SJCRH30 (cell line): ENCODE measurements at regions not wholly inside any gene's neighbourhood (a gene's known extent, or its start where the extent isn't known, plus 50 kb on each side); places are given as distances from the start of the nearest gene placed in this dataset.

Source experiments
- DNase-seq, 2 experiments: peaks; one replicate each; pipeline ENCODE4 v3.0.0-alpha.2; 2015 to 2020
- H3K27ac ChIP-seq: fragments of 250-450 bp; sonication (Bioruptor Pico); 2 replicates; pipeline ENCODE4 v1.5.1; 2020; ENCODE audit warnings: mild to moderate bottlenecking, moderate library complexity
- H3K27me3 ChIP-seq: fragments of 250-450 bp; sonication (Bioruptor Pico); 2 replicates; pipeline ENCODE4 v1.5.1; 2020; ENCODE audit warnings: mild to moderate bottlenecking, moderate library complexity
- H3K36me3 ChIP-seq: fragments of 250-450 bp; sonication (Bioruptor Pico); 2 replicates; pipeline ENCODE4 v1.5.1; 2020; ENCODE audit warnings: mild to moderate bottlenecking, moderate library complexity
- H3K4me1 ChIP-seq: fragments of 250-450 bp; sonication (Bioruptor Pico); 2 replicates; pipeline ENCODE4 v1.5.1; 2020; ENCODE audit warnings: mild to moderate bottlenecking, moderate library complexity
- H3K4me3 ChIP-seq: fragments of 250-450 bp; sonication (Bioruptor Pico); 2 replicates; pipeline ENCODE4 v1.5.1; 2020; ENCODE audit warnings: mild to moderate bottlenecking, moderate library complexity
- H3K9me3 ChIP-seq: fragments of 250-450 bp; sonication (Bioruptor Pico); replicated peaks from 2 replicates; pipeline ENCODE4 v1.5.1; 2020; ENCODE audit warnings: mild to moderate bottlenecking, moderate library complexity

DNA sequence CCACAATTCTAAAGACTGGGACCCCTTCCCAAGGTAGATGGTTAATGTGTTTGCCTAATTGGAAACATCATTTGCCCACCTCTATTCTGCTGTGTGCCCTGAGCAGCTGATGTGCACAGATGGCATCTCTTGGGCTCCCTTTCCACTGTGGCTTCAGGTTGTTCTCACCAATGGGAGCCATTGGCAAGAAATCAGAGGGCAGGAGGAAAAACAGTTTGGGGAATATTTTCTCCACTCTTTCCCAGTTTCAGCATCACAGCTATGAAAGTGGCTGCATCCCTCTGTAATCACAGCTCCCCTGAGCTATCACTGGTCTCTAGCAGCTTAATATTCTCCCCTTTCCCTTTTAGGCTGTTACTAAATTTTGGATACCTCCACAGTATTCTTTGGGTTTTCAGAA lies 911.6 kb upstream of the SEMA6A start:
- H3K36me3 ChIP-seq: no peaks in the 10 kb centered on the region
- no peak for DNase-seq
- H3K4me1 ChIP-seq: peaks cover 5% of the 10 kb centered on the region; the same call in 1 of the 2 replicates
- H3K9me3 ChIP-seq: 0 out of 2 replicates have a peak, but pooled peaks cover 3% of the 10 kb centered on the region
- H3K27ac ChIP-seq: no peak overlapping the region
- no peaks in the 10 kb centered on the region for H3K27me3 ChIP-seq
- H3K4me3 ChIP-seq: no peak overlapping the region

DNA sequence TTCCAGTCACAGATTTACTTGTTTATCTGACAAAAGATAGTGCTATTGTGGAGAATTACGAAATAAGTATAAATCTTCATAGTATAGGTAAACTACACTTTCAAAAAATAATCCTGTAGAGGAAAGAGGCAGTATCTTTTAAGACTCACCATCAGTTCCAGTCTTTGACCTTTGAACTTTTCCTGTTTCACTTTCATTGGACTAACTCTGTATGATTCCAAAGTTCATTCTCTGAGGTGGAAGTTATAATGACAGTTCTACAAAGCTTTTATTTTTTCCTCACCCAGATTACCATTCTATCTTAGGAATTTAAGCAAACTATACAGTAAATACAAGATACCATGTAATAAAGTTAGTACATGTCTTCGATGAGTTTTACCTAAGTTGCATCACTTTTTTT lies 901.3 kb upstream of the SEMA6A start:
- no peaks in the 10 kb centered on the region for H3K27me3 ChIP-seq
- H3K36me3 ChIP-seq: no peaks in the 10 kb centered on the region
- H3K4me1 ChIP-seq: no peaks in the 10 kb centered on the region
- DNase-seq: no peak
- no peaks in the 10 kb centered on the region for H3K9me3 ChIP-seq
- H3K4me3 ChIP-seq: no peak overlapping the region
- no peak overlapping the region for H3K27ac ChIP-seq

DNA sequence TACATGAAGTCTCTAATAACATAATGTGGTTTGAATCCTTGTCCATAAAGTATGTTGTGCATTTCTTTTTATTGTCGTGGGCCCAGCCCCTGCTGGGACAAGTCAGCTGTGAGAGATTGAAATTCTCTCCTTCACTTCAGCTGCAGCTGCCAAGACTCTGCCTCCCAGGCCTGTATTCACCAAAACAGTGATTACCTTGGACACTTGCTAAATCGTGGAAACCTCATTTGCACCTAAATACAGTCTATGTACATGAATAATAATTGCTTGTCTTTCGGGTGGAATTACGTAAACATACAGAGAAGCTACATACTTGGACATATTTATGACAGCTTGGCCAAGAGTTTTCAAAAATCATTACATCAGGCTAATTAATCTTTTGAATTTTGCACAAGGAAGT lies 898.5 kb upstream of the SEMA6A start:
- H3K4me3 ChIP-seq: no peak overlapping the region
- peak in 1 of 2 experiments; percentile 7 for DNase-seq
- no peaks in the 10 kb centered on the region for H3K27me3 ChIP-seq
- no peaks in the 10 kb centered on the region for H3K4me1 ChIP-seq
- no peak overlapping the region for H3K27ac ChIP-seq
- no peaks in the 10 kb centered on the region for H3K36me3 ChIP-seq
- H3K9me3 ChIP-seq: no peaks in the 10 kb centered on the region

DNA sequence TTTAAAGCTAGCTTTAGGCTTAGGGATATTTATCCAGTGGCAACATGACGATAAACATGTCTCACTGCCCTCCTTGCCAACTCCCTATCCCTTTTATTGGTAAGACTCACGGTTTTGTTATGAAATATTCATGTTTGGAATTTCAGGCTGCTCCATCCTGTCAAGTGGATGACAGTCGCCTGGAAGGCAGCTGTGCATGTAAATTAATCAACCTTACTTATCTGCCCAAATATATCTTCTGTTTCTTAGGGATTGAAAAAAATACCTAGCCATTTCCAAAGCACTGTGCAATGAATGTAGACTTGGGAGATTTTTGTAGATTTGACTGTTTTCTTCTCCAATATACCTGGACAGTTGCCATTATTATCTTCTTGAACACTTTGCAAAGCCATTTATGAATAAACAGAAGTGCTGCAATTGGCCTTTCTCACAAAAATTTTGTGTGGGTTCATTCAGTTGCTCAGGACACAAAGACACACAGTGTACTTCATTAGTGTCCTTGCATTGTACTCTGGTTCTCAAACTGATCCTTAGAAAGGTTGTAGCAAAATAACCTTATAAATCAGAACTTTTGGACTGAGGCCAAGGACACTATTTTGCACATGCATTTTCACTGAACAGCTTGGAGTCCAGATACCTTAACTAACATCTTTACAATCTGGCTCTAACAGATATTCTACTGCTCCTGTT lies 889.4 kb upstream of the SEMA6A start:
- H3K4me3 ChIP-seq: peak overlapping the region; percentile 8
- peak overlapping the region; percentile 65 for H3K27ac ChIP-seq

DNA sequence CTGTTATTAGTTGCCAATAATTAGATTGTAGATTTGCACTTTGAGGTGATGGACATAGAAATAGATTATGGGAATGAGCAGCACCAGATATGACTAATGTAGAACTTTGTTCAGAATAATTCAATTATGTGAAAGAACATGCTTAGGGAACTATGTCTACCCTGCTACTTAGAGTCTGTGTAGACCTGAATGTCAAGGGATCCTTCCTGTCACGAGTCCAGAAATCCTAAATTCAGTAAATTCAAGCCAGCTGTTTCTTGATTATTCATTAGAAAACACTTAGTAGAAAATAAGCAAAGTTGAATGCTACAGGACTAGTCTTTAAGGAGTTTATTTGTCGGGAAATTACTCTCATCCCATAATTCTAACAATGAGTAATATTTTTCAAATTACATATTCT lies 887.3 kb upstream of the SEMA6A start:
- Histone ChIP-seq H3K27me3 (no peaks in the 10 kb centered on the region), H3K36me3 (no peaks in the 10 kb centered on the region), H3K27ac (no peak overlapping the region)

More for the DNA sequence above, 889.4 kb upstream of the SEMA6A start:
- Histone ChIP-seq H3K36me3 (no peaks in the 10 kb centered on the region), H3K4me1 (peaks cover 16% of the 10 kb centered on the region), H3K27me3 (no peaks in the 10 kb centered on the region), H3K9me3 (no peaks in the 10 kb centered on the region)
- peak; percentile 73 to 87 for DNase-seq

DNA sequence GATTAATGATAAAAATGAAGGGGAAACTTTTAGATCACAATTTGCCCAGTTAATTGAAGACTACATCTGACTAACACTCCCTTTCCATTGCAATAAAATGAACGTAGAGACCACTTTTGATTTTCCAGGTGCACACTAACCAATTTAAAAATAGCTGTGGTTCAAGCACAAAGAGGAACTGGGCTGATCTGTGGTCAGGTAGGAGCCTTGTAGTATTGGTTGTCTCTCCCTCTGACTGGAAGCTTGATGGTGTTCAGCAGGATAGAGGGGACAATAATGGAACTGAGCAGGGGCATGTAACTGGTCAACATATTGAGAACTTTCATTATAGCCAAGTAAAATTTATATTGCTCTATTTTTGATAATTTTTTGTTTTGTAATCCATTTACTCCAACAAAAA lies 886.8 kb upstream of the SEMA6A start:
- Histone ChIP-seq H3K4me1 (peaks cover 16% of the 10 kb centered on the region), H3K27me3 (no peaks in the 10 kb centered on the region), H3K27ac (no peak overlapping the region), H3K9me3 (no peaks in the 10 kb centered on the region), H3K4me3 (no peak overlapping the region), H3K36me3 (no peaks in the 10 kb centered on the region)
- DNase-seq: no peak

More for the DNA sequence above, 887.3 kb upstream of the SEMA6A start:
- Histone ChIP-seq H3K4me1 (peaks cover 16% of the 10 kb centered on the region), H3K4me3 (no peak overlapping the region), H3K9me3 (no peaks in the 10 kb centered on the region)
- no peak for DNase-seq

DNA sequence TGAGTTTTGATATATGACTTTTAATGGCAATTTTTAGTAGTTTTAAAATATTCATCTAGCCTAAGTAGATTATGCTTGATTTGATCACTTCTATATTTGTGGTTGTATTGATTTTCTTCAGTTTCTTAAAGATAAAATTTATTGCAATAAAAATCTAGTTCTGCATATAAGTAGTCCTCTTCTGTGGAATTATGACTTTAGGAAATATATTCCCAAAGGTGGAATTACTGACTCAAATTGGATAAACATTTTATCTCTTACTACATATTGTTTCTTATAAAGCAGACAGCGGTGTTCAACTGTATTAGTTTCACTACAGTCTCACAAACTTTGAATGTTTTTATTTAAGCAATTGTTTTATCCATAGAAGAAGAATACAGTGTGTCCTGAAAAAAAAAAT lies 883.0 kb upstream of the SEMA6A start:
- Histone ChIP-seq H3K36me3 (no peaks in the 10 kb centered on the region), H3K9me3 (no peaks in the 10 kb centered on the region), H3K4me1 (peaks cover under 1% of the 10 kb centered on the region; the same call in 1 of the 2 replicates), H3K27ac (no peak overlapping the region), H3K27me3 (no peaks in the 10 kb centered on the region), H3K4me3 (no peak overlapping the region)
- no peak for DNase-seq

DNA sequence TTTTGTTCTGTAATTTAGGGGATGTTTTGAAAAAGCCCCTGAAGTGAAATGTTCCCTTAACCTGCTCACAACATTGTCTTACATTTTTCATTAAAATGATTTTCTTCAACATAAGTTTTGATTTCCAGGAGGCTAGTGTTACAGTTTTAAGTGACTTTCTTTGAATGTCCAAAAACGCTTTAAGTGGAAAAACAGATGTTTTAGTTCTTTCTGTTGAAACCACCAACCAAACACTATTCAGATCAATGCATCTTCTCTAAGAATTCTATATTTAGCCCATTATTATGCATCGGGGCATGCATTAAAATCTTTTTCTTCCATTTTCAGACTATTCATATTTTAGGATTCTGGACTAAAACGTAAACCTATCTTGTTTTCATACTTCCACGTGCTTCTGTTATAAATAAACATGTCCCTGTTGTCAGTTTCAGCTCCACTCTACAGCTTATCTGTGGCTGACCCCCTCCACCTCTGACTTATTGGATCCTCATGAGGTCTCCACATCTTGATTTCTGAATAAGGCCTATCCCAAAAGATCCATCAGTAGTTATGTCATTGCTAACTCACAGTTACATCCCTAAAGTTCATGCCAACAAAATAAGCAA lies 882.3 kb upstream of the SEMA6A start:
- no peak for DNase-seq
- Histone ChIP-seq H3K9me3 (no peaks in the 10 kb centered on the region), H3K27ac (no peak overlapping the region), H3K27me3 (no peaks in the 10 kb centered on the region), H3K36me3 (no peaks in the 10 kb centered on the region), H3K4me1 (no peaks in the 10 kb centered on the region), H3K4me3 (no peak overlapping the region)

DNA sequence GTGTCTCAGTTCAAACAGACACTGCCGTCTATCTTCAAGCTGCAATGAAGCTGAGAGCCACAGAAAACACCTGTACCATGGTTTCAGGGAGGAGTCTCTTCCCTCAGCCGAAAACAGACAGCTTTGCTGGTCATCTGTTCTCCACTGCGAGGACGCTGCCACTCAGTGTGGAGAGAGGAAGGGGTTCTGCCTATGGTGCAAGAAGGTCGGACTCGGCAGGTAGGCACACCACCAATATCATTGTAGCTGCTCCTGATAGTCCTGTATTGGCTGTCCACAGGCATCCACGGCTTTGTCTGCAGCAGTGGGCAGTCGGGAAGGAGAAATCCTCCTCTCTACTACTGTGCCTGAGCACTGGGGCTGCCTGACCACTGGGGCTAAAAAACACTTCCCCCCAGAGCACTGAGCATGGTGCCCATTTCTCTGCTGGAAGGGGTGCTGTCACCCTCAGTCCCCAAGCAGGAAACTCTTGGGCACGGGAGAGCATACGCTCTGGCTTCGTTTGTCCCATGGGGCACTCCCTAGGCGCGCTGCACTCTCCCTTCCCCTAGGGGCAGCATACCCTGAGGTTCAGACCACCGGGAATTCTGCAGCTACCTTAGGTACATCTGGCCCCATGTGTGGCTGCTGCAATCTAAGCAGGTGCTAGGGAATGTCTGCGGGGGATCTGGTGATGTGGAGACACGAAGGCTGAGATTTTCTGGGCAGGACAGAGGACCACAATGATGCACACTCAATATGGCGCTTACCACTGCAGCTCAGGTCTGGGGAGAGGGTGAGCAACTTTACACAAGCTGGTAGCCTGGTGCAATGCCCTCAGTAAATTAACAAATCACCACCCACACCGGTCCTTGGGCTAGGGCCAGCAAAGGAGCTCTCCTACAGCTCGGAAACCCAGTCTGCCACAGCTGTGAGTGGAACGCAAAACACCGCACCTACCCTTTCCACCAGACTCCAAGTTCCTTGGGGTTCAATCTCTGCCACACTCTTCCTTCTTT lies 880.9 kb upstream of the SEMA6A start:
- no peaks in the 10 kb centered on the region for H3K27me3 ChIP-seq
- DNase-seq: no peak
- H3K4me1 ChIP-seq: no peaks in the 10 kb centered on the region
- H3K27ac ChIP-seq: no peak overlapping the region
- no peak overlapping the region for H3K4me3 ChIP-seq
- H3K9me3 ChIP-seq: no peaks in the 10 kb centered on the region
- no peaks in the 10 kb centered on the region for H3K36me3 ChIP-seq

DNA sequence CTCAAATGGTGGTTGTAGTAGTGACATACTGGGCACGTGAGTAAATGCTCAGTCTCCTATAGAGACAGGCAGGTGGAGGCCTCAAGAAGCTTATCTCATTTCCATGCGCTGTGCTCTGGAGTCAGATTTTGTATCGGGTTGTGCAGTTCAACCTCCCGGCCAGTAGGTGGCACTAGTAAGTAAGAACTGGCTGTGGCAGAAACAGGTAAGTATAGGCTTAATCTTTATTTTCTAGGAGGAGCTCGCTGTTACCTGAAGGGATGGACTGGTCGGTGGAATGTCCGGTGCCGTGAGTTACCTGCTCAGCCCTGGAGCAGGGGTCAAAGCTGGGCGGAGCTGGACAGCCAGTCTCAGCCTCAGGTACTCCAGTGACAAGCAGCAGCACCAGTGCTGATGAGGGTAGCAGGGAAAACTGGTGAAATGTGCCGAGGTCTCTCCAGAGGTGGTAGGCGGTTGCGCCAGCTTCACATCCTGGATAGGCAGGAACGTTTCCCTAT lies 880.1 kb upstream of the SEMA6A start:
- Histone ChIP-seq H3K4me1 (no peaks in the 10 kb centered on the region), H3K4me3 (no peak overlapping the region), H3K27ac (no peak overlapping the region), H3K9me3 (no peaks in the 10 kb centered on the region), H3K27me3 (no peaks in the 10 kb centered on the region), H3K36me3 (no peaks in the 10 kb centered on the region)
- DNase-seq: peak; percentile 10 to 50

DNA sequence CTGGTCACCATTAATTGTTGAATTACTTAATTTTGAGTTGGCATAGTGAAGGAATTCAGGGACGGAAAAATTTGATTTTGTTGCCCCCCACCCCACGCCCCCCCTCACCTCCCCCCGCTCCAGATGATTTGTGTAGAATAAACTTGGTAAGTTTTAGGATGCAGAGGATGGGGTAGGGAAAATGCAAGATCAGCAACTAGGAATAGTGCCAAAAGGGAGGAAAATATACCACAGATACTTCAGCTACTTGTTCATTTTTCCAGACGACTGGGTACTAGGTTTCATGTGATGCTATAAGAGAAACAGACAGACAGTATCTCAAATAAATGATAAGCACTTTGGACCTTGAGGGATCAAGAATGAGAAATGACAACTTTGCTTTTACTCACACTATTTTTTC lies 862.2 kb upstream of the SEMA6A start:
- Histone ChIP-seq H3K4me3 (no peak overlapping the region), H3K9me3 (no peaks in the 10 kb centered on the region), H3K27me3 (no peaks in the 10 kb centered on the region), H3K27ac (no peak overlapping the region), H3K4me1 (peaks cover 3% of the 10 kb centered on the region; the same call in 1 of the 2 replicates), H3K36me3 (no peaks in the 10 kb centered on the region)
- DNase-seq: no peak

DNA sequence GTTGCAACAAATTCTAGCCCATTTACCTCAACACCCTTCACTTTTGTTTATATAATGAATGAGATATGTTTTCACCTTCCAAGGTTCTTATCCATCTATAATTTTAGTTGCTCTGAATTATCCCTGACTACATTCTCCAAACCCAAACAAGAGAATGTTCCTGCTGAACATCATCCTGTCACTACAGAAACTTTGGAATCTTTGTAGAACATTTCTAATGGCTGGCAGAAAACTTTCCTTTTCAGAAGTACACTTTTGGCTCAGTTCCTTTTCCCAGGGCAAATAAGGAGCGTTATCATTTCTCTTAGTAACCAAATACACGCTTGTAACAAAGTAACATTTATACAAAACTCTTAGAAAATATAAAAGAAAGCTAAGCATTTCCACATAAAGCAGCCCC lies 860.6 kb upstream of the SEMA6A start:
- no peak for DNase-seq
- H3K27me3 ChIP-seq: no peaks in the 10 kb centered on the region
- H3K4me3 ChIP-seq: no peak overlapping the region
- H3K4me1 ChIP-seq: peaks cover 3% of the 10 kb centered on the region; the same call in 1 of the 2 replicates
- no peak overlapping the region for H3K27ac ChIP-seq
- no peaks in the 10 kb centered on the region for H3K9me3 ChIP-seq
- H3K36me3 ChIP-seq: no peaks in the 10 kb centered on the region

DNA sequence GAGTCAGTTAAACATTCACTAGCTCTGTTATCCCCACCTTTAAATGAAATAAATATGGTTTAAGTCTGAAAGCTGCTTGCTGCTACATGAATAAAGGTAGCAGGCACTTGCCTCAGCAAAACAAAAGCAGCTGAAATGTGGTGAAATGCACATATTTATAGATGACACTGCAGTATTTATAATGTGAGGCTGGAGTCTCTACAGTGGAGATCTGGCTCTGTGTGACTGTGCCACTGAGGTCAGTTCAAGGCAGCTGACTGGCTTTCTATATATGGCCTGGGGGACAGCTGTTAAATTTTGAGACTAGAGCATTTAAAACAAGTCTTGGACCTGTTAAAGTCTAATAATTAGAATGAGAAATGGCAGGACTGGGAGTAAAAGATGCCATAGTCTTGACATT lies 859.6 kb upstream of the SEMA6A start:
- no peaks in the 10 kb centered on the region for H3K27me3 ChIP-seq
- no peaks in the 10 kb centered on the region for H3K36me3 ChIP-seq
- no peak overlapping the region for H3K27ac ChIP-seq
- no peaks in the 10 kb centered on the region for H3K9me3 ChIP-seq
- peaks cover 3% of the 10 kb centered on the region; the same call in 1 of the 2 replicates for H3K4me1 ChIP-seq
- DNase-seq: peak; percentile 25 to 51
- no peak overlapping the region for H3K4me3 ChIP-seq

DNA sequence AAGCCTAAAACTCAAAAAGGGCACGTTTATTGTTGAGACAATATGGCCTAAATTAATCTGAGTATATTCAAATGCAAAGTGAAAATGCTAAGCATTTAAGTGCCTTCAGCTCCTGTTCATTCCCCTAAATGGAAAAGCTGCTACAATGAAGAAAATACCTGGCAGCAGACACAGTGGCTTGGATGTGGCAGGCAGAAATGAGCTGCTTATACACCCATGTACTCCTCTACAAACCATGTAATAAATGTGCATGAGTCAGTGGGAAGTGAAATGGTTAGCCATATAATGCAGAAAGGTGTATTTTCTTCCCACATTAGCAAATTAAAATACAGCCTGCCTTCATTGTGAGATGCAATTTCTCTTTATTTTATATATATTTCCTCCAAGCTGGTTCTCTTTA lies 859.2 kb upstream of the SEMA6A start:
- H3K9me3 ChIP-seq: no peaks in the 10 kb centered on the region
- no peak overlapping the region for H3K27ac ChIP-seq
- no peaks in the 10 kb centered on the region for H3K27me3 ChIP-seq
- H3K36me3 ChIP-seq: no peaks in the 10 kb centered on the region
- peaks cover 3% of the 10 kb centered on the region; the same call in 1 of the 2 replicates for H3K4me1 ChIP-seq
- H3K4me3 ChIP-seq: no peak overlapping the region
- DNase-seq: no peak

DNA sequence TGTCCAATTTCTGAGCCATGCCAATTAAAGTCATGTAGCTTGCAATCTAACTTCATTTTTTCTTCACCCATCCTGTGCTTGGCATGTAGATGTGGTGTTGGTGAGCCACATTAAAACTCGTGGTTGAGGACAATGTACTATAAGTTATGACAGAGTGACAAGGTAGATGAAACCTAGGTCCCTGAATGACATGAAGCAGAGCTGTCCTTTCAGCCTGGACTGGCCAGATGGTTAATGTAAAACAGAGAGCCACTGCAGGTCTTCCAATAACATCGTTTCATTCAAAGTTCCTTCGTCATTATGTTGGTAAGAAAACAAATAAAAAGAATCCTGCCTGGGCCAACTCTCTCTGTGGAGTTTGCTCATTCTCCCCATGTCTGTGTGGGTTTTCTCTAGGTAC lies 856.5 kb upstream of the SEMA6A start:
- H3K36me3 ChIP-seq: no peaks in the 10 kb centered on the region
- DNase-seq: no peak
- H3K27ac ChIP-seq: no peak overlapping the region
- no peaks in the 10 kb centered on the region for H3K27me3 ChIP-seq
- no peak overlapping the region for H3K4me3 ChIP-seq
- H3K4me1 ChIP-seq: peaks cover 3% of the 10 kb centered on the region; the same call in 1 of the 2 replicates
- H3K9me3 ChIP-seq: no peaks in the 10 kb centered on the region
